Bronchial epithelial cell (primary cell): ENCODE measurements at regions not wholly inside any gene's neighbourhood (a gene's known extent, or its start where the extent isn't known, plus 50 kb on each side); places are given as distances from the start of the nearest gene placed in this dataset.
"Not testable (repeated sequence)": the region's sequence is repeated elsewhere in the genome, so short reads cannot be mapped to it uniquely, and the experiment has no call there.

Experiments used
- DNase-seq: peaks from one replicate; pipeline ENCODE4 v3.0.0-alpha.2; 2010; ENCODE audit warnings: low read depth
- FAIRE-seq: peaks from 2 replicates; lab custom pipeline; 2011; peaks lifted over from hg19 to GRCh38; lab: Jason Lieb, UNC
- H3K27me3 ChIP-seq: 2 replicates; pipeline ENCODE4 v1.5.1; 2011; ENCODE audit warnings: low read length; ENCODE audit not compliant: control insufficient read depth, insufficient read depth
- H3K36me3 ChIP-seq: 2 replicates; pipeline ENCODE4 v1.5.1; 2011; ENCODE audit warnings: low read length; ENCODE audit not compliant: control insufficient read depth, insufficient read depth
- H3K4me3 ChIP-seq: 2 replicates; pipeline ENCODE4 v1.5.1; 2011; ENCODE audit warnings: mild to moderate bottlenecking, low read depth, low read length, control low read depth
- CTCF ChIP-seq: IDR thresholded peaks from 2 replicates; pipeline ENCODE4 v1.5.1; 2011; ENCODE audit warnings: mild to moderate bottlenecking, moderate library complexity, low read length, control low read depth, inconsistent platforms; ENCODE audit not compliant: insufficient read depth, severe bottlenecking

GRCh38 chr16:29112755-29113347 is 128.0 kb downstream of the LAT start:
- Histone ChIP-seq H3K4me3 (no peak overlapping the region), H3K36me3 (no peaks in the 10 kb centered on the region), H3K27me3 (no peaks in the 10 kb centered on the region)
- no peak for DNase-seq
- no peak for FAIRE-seq
- no peak for TF ChIP-seq CTCF

GRCh38 chr16:29111901-29112680 is 127.2 kb downstream of the LAT start:
- FAIRE-seq, H3K27me3 ChIP-seq, H3K4me3 ChIP-seq, H3K36me3 ChIP-seq, DNase-seq: not testable (repeated sequence)

- Histone ChIP-seq H3K36me3 (no peaks in the 10 kb centered on the region), H3K4me3 (no peak overlapping the region), H3K27me3 (peaks cover 3% of the 10 kb centered on the region)
- DNase-seq (no peak), FAIRE-seq (no peak)
- TF ChIP-seq CTCF = no peak
Observed at GRCh38 chr16:29111421-29111820, 126.6 kb downstream of the LAT start.

GRCh38 chr16:29108625-29109169 is 123.8 kb downstream of the LAT start:
- not testable (repeated sequence) for H3K27me3 ChIP-seq, DNase-seq, H3K36me3 ChIP-seq, H3K4me3 ChIP-seq, FAIRE-seq

- FAIRE-seq = no peak
Observed at GRCh38 chr16:29107299-29107698, 122.4 kb downstream of the LAT start.

GRCh38 chr16:29106259-29106908 is 121.5 kb downstream of the LAT start:
- not testable (repeated sequence) for FAIRE-seq, H3K27me3 ChIP-seq, H3K36me3 ChIP-seq, DNase-seq, H3K4me3 ChIP-seq

More at GRCh38 chr16:29107299-29107698, 122.4 kb downstream of the LAT start:
- TF ChIP-seq CTCF = no peak
- no peak for DNase-seq
- Histone ChIP-seq H3K36me3 (no peaks in the 10 kb centered on the region), H3K4me3 (no peak overlapping the region), H3K27me3 (peaks cover 3% of the 10 kb centered on the region)

GRCh38 chr16:29104600-29104999 is 119.7 kb downstream of the LAT start:
- FAIRE-seq, H3K27me3 ChIP-seq, H3K4me3 ChIP-seq, DNase-seq, H3K36me3 ChIP-seq: not testable (repeated sequence)

- H3K36me3 ChIP-seq, H3K27me3 ChIP-seq, DNase-seq, FAIRE-seq, H3K4me3 ChIP-seq: not testable (repeated sequence)
Observed at GRCh38 chr16:29097965-29098364, 113.1 kb downstream of the LAT start.

- H3K4me3 ChIP-seq, FAIRE-seq, H3K27me3 ChIP-seq, DNase-seq, H3K36me3 ChIP-seq: not testable (repeated sequence)
Observed at GRCh38 chr16:29094729-29095624, 110.1 kb downstream of the LAT start.

- H3K4me3 ChIP-seq, H3K27me3 ChIP-seq, FAIRE-seq, H3K36me3 ChIP-seq, DNase-seq: not testable (repeated sequence)
Observed at GRCh38 chr16:29094325-29094724, 109.5 kb downstream of the LAT start.
